CD4-positive, alpha-beta T cell treated with Interleukin-4 for 1 hour (primary cell): ENCODE measurements at regions not wholly inside any gene's neighbourhood (a gene's known extent, or its start where the extent isn't known, plus 50 kb on each side); places are given as distances from the start of the nearest gene placed in this dataset.

Source experiments
- DNase-seq, 2 donors: peaks; one replicate each; pipeline ENCODE4 v3.0.0-alpha.2; 2020 to 2022

DNA sequence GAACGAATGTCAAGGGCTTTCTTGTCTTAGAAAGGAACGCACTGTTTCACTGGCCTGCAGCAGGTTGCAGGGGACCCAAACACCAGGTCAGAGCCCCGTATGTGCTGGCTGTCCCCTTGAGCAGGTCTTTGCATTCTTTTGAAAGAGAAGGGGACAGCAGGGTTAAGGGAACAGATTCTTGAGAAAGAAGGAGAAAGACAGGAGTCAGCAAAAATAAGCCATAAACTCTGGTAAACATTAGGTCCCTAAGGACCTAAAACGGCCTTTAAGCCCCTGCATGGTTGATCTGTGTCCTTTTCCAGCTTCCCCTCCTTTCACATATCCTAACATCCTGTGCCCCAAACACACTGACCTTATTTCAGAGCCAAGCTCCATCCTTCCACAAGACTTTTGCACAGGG lies 190.8 kb upstream of the ADRA1B start:
- DNase-seq: no peak

DNA sequence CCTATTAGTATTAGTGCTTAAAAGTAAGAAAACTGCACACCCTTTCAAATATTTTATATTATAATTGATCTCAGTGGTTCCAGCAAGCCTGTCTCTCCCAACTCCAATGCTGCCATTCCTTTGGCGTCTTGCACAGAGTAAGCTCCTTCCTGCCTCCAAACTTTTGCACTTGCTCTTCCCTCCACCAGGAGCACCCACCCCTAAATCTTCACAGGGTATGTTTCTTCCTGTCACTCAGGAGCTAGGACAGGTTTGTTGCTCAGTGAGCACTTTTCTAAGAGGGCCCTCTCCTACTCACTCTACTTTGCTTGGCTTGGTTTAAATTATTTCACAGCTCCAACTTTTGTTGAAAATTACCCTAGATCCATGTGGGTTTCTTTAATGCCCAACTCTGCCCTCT lies 189.1 kb upstream of the ADRA1B start:
- DNase-seq: no peak

DNA sequence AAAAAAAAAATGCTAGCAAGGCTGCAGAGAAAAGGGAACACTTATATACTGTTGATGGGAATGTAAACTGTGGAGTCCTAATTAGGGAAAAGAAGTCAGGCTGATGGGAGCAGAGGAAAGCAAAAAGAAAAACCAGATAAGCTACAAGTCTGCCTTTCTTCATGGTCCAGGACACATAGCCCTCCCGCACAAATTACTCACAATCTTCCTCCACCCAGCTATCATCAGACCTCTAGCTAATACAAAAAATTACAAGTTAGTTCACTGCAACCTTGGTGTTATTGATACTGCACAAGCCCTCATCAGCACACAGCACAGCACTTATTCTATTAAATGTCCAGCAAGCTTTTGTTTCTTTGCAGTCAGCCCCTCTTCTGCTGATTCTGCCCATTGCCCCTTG lies 186.0 kb upstream of the ADRA1B start:
- no peak for DNase-seq

DNA sequence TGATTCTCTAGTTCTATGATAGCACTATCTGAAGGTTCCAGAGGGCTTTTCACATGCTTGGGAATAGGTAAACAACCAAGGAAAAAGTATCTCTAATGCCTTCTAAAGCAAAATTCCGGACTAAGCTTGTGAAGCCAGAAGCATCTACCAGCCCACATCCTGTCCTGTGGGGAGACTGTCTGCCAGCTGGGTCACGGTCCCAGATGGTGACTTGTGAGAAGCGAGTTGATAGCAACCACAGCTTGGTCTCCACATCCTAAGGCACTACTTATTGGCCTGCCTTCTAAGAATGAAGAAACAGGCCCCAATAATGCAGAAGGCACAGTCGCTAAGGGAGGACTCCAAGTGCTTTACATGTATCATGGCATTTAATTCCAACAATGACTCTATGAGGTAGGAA lies 184.1 kb upstream of the ADRA1B start:
- peak; percentile 5 to 11 for DNase-seq

DNA sequence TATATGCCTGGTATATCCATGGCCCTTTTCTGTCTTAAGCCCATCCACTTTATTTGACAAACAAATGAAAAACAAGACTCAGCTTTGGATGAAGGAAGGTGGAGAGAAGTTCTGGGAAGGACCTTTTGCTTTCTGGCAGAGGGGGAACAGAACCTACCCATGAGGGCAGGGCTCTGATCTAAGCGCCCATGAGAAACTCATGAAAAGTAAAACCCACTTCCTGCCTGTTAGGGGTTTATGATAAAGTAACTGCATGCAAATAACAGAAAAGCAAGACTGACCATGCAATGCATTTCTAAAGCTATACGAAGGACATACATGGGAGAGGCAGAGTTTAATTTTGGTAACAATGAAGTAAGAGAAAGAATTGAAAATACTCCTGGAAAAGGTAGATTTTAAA lies 181.9 kb upstream of the ADRA1B start:
- no peak for DNase-seq

DNA sequence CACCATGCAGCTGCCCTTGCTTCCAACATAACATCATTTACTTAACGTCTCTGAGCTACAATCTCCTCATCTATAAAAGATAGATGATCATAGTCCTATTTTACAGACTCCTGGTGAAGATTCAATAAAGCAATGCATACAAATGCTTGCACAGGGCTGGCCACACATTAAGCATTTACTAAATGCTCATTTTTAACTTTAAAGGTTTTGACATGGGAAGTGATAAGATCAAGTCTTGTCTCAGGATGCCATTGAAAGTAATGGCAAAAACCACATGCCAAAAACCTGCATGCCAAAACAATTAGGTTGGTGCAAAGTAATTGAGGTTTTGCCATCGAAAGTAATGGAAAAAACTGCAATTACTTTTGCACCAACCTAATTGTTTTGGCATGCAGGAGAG lies 181.2 kb upstream of the ADRA1B start:
- no peak for DNase-seq

DNA sequence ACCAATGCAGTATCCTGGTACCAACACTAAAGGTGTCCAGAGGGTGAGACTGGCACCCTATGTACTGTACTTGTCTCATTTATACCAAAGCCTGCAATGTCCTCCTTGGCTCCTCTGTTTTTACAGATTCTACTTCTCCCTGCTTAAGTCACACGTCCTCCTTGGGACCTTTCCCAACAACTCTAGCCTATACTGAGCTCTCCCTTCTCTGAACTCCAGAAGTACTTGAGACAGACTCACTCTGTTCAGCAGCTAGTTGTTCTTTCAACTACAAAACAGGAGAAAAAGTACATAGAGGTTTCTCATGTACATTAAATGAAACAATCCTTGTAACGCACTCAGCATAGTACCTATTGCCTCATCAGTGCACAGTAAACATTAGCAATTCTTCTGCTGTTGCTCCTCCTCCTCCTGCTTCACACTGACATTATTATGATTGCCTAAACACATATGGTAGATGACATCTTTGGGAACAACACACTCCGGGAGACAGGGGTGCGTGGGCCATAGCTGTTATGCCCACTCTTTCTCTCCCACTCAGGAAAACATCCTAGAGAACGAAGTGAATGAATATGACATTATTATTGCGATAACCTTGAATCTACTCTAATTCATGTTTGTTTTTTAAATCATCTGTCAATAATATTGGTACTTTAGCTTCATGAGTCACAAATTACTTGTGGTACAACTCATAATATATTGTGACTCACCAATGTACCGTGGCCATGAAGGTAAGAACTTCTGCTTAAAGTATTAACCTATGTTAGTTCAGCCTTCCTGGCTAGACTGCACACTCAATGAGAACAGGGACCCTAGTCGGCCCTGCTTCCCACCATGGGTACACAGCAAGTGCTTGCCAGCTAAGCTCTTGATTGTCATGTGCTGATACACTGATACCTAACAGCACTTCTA lies 180.3 kb upstream of the ADRA1B start:
- DNase-seq: no peak

DNA sequence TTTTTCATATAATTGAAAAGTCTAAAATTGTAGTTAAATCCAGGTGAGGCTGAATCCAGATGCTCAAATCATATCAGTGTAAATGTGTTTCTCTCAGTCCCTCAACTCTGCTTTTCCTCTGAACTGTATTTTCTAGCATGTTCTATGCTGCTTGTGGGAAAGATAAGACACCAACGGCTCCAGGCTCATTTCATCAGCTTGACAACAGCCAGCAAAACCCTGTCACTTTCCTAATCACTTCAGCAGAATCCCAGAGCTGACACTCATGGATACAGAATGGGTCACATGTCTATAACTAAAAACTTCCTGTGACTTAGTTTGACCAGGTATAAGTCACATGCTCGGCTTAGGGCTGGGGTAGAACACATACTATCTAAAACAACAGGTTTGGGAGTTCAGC lies 179.4 kb upstream of the ADRA1B start:
- DNase-seq: no peak

DNA sequence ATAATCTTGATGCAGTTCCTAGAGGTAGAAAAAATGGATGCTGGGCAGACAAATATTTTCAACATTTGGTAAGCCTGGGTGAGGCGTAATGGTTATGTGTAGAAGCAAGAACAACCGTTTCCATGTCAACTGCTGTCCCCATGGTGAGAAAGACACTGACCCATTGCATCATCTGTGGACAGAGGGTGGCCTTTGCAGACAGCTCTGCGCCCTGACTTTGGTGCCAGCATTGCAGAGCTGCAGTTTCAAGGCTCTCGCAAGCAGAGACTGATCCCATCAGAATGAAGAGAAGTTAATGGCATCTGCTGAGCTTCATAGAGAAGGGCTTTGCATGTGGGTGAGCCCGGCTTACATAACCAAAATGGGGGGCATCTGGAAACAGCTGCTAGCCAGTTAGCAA lies 179.0 kb upstream of the ADRA1B start:
- DNase-seq: no peak

DNA sequence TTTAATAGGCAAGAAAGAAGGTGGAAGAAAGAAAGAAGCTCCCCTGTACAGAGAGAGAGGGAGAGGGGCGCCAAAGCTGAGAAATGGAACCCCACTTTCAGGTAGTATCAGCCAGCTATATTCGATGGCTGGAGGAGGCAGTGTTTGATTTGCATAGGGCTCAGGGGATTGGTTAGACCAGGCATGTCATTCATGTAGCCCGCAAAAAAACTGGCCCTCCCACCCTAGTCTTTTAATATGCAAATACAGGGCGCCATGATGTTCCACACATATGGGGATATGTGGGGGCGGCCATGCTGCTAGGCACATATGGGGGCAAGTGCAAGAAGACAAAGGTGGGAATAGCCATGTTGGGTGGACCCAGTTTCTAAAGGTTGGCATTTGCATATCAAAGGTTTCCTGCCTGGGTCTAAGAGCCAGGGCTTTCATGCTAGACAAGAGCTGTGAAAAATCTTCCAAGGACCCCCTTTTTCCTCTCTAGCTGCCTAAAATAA lies 174.4 kb upstream of the ADRA1B start:
- no peak for DNase-seq

DNA sequence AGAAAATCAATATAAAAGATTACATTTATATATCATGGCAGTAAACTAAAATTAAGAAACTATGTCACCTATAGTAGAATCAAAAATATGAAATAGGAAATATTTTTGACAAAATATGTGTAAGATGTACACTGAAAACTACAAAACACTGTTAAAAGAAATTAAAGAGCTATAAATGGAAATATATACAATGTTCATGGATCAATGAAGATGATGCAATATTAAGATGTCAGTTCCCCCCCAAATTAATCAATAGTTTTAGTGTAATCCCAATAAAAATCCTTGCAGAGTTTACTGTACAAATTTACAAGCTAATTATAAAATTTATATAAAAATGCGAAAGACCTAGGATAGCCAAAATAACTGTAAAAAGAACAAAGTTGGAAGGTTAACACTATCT lies 173.0 kb upstream of the ADRA1B start:
- DNase-seq: no peak

DNA sequence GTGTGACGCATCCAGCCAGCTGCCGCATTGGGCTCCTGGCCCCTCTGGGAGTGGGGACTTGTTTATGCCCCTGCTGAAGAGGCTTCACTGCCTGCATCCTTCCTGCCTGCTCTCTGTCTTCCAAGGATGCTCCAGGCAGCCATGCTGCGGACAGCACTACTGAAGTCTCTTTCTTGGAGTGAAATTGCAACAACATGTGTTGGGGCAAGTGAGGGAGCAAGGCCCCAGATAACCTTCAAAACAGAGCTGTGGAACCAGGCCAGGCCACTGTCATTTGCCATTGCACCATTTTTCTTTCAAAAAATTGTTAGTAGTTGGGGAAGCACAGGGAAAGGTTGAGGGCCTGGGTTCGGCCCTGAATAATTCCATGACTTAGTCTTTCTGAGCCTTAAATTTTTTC lies 169.6 kb upstream of the ADRA1B start:
- DNase-seq: no peak

DNA sequence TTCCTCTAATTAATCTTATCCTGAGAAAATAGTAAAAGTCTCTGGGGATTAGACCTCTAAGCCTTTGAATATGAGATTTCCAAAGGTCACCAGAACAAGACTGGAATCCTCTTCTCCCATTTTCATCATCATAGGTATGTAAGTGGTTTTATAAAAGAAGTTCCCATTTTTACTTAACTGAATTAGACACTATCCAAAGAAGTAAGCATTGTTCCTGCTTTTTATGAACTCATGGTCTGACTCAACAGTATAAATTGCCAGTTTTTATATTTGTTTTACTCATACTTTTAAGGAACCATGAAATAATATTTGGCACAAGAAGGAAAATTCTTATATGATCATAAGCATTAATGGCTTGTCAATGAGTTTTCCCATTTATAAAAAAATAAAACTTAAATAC lies 167.1 kb upstream of the ADRA1B start:
- DNase-seq: no peak

DNA sequence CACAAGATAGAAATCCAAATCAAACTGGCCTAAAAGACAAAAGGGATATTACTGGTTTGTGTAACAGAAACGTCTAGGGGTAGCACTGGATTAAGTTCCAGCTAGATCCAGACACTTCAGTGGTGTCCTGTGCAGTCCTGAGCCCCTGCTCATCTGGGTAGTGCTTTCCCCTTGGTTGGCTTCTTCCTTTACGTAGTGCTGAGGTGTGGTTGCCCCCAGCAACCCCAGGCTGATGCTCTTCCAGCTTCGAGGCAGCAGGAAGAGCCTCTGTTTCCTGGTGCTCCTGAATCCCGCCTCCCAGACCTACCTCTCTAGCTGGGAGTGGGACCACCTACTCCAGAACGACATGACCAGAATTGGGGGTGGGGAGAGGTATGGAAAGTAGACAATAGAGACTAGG lies 166.1 kb upstream of the ADRA1B start:
- no peak for DNase-seq

DNA sequence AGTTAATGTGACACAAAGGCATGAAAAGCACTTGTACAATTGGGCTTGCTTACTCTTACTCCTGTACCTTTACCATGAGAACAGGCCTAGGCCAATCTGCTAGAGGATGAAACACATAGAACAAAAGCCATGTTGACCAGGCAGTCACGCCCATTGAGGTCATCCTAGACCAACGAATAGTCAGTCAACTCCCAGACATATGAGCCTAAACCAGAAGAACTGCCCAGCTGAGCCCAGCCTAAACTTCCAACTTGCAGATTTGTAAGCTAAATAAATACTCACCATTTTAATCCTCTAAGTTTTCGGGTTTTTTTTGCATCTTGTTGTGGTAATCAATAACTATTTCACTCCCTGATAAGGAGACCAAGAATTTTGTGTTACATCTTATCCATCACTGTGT lies 164.8 kb upstream of the ADRA1B start:
- DNase-seq: no peak

DNA sequence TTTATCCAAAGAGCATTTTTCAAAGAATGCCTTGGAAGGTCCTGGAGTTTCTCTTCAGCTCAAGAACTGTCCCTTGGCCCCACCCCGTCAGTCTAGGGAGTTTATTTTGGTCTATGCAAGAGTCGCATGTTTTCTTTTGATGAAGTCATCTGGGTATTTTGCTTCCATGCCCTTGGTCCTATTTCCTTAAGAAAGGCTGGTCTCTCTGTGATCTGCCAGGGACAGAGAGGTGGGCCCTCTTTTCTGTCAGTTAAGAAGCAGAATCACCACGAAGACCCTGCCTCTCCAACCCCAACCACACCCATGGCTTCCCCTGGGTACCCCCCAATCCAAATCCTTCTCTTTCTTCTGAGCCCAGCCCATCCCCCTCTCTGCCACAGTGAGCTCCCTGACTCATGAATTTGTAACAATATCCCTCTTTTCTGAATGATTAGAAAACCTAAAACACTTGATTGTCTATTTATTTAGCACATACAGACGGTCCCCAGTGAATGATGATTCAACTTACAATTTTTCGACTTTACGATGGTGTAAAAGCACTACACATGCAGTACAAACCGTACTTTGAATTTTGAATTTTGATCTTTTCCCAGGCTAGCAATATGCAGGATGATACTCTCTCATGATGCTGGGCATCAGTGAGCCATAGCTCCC lies 163.5 kb upstream of the ADRA1B start:
- DNase-seq: no peak

DNA sequence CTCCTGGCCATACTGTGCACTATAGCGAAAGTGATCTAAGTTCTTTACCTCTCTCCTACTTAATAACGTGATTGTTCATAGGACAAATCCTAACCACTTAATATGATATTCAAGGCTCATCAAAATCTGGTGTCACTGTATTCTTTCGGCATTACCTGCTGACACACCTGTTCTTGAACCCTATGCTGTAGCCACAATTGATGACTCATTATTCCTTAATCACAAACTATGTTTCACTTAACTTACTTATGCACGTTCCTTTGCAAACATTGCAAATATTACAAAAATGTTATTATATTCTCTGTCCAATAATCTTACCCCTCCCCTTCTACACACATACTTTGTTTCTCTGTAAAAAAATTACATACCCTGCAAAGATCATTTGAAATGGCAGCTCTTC lies 158.1 kb upstream of the ADRA1B start:
- DNase-seq: no peak

DNA sequence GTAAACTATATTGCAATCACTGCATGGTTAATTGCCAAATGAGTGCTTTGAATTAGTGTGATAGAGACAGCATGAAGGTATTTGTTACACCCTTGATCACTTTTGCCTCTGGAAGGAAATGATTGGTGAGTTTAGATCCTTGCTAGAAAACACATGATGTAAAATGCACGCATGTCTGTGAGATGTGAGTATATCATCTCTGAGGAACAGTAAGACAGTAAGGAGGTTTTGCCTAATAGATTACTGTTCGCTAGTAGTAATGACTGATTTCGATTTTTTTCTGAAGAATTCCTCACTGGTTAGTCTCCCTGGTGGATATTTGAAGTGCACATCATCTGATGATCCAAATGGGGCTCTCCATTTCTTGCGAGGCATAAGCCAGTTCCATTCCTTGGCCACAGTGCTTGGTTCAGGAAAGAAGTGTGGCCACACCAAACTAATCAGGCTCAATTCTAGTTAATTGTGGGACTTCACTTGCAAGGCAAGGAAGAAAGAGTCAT lies 156.4 kb upstream of the ADRA1B start:
- no peak for DNase-seq

DNA sequence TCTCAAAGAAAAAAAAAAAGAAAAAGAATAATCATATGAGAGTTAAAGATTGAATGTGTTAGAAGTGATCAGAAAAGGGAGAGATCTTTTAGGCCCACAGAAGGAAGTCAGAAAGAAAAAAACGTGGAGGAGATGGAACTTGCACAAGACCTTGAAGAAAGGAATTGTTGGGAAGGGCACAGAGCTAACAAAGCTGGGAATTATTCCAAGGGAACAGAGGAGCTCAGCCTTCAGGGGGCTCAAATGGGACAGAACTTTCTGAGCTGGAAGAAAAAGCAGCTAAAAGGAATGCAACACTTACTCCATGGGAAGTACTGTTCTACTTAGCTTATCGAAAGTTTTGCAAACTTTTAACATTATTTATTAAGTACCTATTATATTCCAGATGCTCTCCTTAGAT lies 153.4 kb upstream of the ADRA1B start:
- no peak for DNase-seq

DNA sequence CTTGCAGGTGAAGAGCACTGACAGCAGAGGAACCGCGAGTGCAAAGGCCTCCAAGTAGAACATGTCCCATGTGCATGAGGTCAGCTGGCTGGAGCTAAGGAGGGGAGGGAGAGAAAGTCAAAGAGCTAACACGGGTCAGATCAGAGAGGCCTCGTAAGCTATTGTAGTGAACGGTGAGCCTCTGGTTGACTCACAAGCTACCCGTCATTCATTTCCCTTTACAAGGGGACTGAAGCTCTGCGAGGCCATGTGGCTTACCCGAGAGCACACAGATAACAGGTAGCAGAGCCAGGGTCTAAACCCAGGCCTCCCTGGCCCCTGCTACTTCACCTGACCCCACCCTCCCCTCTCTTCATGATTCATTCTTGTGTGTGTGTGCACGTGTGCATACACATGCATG lies 152.7 kb upstream of the ADRA1B start:
- DNase-seq: no peak

DNA sequence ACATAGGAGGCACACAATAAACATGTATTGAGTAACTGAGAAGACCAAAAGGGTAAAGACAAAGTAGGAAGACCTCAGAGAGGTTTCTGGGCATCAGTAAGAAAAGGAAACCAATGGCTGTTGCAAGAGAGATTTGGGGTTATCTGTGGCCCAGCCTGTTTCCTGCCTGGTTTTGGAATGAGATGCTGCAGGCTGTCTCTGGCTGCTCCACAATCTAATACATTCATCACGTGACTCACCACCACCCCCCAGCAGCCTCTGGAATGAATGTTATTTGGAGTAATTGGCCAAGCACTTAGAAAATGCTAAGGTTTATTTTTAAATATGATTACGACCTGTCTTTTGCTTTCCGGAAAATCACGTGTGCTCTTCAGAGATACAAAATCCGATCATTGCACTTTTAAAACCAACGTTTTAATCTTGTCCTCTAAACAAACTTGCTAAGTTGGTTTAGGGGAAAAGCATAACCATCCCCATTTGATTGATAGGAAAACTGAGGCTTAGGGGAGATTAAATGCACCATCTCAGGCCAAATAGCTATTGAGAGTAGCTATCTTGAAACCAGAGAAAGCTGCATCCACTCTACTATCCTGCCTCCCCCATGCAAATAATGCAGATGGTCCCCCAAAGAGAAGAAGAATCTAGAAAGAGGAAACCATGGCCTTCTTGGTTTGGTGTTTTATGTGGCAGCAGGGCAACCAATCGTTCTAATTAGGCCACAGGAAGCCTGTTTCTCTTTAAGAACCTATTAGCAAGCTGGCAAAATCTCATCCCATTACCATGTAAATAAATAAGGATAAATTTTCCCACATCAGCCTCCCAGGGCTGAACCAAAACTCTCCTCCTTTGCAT lies 151.8 kb upstream of the ADRA1B start:
- no peak for DNase-seq

DNA sequence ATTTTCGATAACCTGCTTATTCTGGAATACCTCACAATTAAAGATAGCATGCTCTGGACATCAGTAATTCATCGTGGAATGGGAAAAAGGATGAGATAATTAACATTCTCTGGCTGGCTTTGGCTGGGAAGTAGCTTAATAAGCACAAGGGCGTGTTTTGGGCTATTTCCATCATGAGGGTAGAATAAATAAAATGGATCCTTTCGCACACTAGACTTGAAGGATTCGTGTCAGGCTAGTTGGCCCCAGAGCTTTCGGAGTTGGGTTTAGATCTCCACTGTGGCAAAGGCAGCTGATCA lies 151.2 kb upstream of the ADRA1B start:
- DNase-seq: no peak

DNA sequence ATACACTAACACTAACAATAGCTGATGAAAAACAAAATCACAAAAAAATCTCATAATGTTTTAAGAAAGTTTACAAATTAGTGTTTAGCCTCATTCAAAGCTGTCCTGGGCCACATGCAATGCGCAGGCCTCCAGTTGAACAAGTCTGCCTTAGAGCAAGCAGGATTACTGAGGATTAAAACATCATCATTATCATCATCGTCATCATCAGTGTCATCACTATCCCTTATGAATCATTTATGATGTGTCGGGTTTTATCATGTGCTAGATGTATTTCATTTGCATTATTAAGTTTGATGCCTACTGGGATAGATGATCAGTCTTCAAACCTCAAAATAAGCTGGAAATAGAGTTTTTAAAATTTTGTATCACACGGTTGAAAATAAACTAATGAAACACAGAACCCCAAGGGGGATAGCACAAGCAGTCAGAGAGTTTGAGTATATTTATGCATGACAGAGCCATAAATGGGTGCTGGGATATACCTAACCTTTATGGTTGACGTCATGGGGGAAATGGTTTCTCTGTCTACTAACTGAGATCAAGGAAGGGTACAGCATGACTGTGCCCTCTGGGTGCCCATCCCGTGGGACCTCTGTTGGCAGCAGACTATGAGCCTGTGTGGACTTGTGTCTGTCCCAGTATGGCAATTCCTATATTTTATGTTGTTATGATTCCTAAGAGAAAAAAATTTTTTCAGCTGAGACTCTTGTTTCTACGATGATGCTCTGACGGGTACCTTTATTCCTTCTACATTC lies 150.3 kb upstream of the ADRA1B start:
- no peak for DNase-seq
